Neural progenitor cell (in vitro differentiated cells): ENCODE measurements at regions not wholly inside any gene's neighbourhood (a gene's known extent, or its start where the extent isn't known, plus 50 kb on each side); places are given as distances from the start of the nearest gene placed in this dataset.
"Not testable (repeated sequence)": the region's sequence is repeated elsewhere in the genome, so short reads cannot be mapped to it uniquely, and the experiment has no call there.

ENCODE experiments used
- EZH2 ChIP-seq: fragments of 200-600 bp; sonication (generic); IDR thresholded peaks from 2 replicates; pipeline ENCODE4 v1.6.1; 2017; ENCODE audit warnings: antibody characterized with exemption, mild to moderate bottlenecking, moderate library complexity
- EZH2phosphoT487 ChIP-seq: fragments of 200-600 bp; sonication (generic); IDR thresholded peaks from 2 replicates; pipeline ENCODE4 v1.6.1; 2017; ENCODE audit warnings: antibody characterized with exemption
- TF ChIP-seq, protein P1 (sequence below): fragments of 200-600 bp; sonication (generic); IDR thresholded peaks from 2 replicates; pipeline ENCODE4 v1.5.1; 2017; ENCODE audit warnings: antibody characterized with exemption, mild to moderate bottlenecking

DNA sequence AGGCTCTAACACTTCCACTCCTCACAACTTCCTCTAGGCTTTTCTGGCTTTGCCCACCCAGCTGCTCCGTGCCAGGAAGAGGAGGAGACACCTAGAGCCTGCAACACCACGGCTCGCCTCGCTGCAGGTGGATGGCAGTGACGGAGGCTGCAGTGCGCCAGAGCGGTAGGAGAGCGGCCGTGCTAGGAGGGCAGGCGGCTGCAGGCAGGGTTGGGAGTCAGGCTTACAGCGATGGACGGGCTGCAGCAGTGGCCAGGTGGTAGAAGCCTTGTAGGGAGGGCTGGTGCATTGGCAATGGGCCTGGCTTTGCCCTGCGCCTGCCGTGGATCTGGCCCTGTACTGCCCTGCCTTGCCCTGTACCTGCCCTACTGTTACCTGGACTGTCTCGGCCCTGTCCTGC lies 4896.0 kb upstream of the OR11H1 start:
- TF ChIP-seq EZH2, EZH2phosphoT487: not testable (repeated sequence)
- TF ChIP-seq, protein P1, sequence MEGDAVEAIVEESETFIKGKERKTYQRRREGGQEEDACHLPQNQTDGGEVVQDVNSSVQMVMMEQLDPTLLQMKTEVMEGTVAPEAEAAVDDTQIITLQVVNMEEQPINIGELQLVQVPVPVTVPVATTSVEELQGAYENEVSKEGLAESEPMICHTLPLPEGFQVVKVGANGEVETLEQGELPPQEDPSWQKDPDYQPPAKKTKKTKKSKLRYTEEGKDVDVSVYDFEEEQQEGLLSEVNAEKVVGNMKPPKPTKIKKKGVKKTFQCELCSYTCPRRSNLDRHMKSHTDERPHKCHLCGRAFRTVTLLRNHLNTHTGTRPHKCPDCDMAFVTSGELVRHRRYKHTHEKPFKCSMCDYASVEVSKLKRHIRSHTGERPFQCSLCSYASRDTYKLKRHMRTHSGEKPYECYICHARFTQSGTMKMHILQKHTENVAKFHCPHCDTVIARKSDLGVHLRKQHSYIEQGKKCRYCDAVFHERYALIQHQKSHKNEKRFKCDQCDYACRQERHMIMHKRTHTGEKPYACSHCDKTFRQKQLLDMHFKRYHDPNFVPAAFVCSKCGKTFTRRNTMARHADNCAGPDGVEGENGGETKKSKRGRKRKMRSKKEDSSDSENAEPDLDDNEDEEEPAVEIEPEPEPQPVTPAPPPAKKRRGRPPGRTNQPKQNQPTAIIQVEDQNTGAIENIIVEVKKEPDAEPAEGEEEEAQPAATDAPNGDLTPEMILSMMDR, result not testable (repeated sequence)
